HG03139 (cell line): ENCODE measurements at regions not wholly inside any gene's neighbourhood (a gene's known extent, or its start where the extent isn't known, plus 50 kb on each side); places are given as distances from the start of the nearest gene placed in this dataset.
"Not testable (repeated sequence)": the region's sequence is repeated elsewhere in the genome, so short reads cannot be mapped to it uniquely, and the experiment has no call there.

ENCODE experiments used
- ATAC-seq: cut with Tn5 transposase; IDR thresholded peaks from one replicate; pipeline ENCODE4 v1.9.1; 2021; ENCODE audit not compliant: unreplicated experiment

- ATAC-seq: no peak
These were observed 74.1 kb downstream of the SLC35B3 start for GRCh38 chr6:8361259-8361658.

DNA sequence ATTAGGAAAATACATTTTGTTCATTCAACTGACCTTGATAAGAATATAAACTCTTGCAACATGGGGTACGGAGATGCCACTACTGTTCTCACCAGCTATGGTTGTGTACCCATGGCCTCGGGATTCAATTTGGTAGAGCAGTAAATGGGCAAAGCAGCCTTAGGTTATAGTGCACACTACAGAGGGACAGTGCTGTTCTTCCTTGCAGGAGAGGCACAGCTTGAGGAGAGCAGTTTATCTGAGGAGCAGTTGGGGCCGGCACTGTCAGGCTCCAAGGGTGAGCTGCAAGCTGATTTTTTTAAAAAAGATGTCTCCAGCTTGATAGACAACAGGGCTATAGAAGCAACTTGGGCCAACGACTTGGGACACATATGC is 82.4 kb downstream of the SLC35B3 start:
- ATAC-seq: no peak

- ATAC-seq: no peak
These were observed 82.9 kb downstream of the SLC35B3 start for GRCh38 chr6:8352335-8352965.

- ATAC-seq: no peak
These were observed 91.7 kb downstream of the SLC35B3 start for GRCh38 chr6:8343600-8343999.

DNA sequence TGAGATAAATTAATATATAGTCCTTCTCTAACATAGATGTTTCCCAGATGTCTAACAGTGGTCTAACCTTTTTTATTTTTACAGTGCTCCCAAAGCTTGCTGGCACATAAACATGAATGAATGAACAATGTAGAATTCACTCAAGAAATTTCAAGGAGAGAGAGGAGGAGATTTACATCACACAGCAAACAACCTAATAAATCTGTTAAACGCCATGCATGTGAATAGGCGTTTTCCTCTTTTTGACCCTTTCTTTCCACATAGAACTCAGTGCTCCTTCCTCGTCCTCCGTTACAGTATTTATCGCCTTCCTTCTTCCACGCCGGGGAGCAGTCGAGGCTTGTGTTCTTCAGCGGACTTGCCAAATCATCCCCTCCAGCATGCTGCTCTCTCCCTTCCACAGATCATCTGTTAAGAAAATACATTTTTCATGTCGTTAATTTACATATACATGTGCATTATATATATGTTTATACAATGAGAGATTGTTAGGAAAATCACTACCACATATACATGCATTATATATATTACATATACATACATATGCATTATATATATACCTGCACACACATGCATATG is 93.0 kb downstream of the SLC35B3 start:
- ATAC-seq: no peak

- ATAC-seq: no peak
These were observed 98.2 kb downstream of the SLC35B3 start for GRCh38 chr6:8337147-8337546.

DNA sequence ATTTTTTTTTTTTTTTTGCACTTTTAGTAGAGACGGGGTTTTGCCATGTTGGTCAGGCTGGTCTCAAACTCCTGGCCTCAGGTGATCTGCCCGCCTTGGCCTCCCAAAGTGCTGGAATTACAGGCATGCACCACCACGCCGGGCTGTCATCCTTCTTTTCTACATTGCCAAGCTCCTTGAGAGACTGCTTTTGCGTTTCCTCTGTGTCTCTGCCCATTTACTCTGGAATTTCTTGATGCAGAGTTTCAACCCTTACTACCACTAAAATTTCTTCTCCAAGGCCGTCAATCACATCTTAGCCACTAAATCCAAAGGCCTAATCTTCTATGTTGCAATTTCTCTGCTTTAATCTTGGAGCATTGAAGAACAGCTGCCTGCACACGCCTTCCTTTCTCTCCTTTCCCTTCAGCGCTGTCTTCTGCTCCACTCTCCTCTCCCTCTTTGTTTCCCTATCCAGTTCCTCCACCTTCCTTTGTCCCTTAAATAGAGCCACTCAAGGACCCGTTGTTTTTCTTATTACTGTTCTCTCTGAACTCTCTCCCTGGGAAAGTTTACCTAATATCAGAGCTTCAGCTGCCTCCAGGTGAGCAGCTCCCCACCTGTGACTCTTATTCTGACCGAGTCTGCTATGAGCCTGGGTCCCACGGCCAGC is 98.8 kb downstream of the SLC35B3 start:
- no peak for ATAC-seq

GRCh38 chr6:8335896-8336295 is 99.4 kb downstream of the SLC35B3 start:
- ATAC-seq: no peak

DNA sequence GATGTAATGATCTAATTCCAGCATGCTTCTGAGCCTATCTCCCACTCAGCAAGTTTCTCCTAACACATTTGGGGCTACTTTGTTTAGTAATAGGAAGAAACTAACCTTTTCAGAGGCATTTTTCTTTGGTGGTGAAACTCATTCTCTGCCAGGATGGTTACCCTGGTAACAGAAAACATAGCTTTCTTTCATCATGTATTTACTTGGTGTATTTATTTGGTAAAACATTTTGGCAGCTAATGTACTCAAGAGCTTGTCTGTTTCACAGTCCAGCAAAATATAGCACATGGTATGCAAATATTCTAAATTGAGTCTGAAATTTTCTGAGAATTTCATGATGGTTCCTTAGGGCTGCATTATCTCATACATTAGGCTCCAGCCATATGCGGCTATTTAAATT is 100.0 kb downstream of the SLC35B3 start:
- ATAC-seq: no peak

GRCh38 chr6:8334113-8334512 is 101.2 kb downstream of the SLC35B3 start:
- no peak for ATAC-seq

DNA sequence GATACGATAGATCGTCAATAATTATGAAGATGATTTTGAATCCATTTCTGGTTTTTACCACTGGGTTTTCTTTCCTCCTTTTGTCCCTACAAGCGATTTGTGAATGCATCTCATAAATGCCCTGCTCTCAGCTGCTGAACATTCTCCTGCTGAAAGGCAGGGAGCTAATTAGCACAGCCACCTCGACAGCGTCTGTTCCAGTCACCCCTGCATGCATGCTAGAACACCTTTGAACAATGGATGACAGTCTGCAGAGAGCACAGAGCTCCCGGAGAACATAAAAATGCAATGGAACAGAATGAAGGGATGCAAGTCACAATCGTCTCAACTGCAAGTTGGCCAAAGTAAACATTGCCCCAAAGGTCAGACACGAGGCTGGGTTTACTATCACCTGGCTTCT is 105.8 kb downstream of the SLC35B3 start:
- no peak for ATAC-seq

DNA sequence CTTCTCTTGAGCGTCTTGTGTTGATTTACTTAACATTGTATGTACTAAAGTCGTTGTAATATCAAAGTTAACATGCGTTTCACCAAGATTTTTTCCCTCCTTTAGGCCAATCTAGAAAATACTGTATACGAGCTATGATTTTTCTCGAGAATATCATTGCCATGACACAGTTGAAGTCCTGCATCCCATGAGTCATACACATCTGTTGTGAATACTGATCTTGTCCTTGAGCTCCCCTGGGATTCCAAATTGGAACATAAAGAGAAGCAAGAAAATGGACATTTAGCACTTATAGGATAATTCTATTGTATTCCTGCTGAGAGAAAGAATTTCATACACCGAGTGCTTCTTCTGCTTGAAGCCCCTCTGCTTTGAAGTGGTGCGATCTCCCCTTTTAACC is 109.6 kb downstream of the SLC35B3 start:
- ATAC-seq: no peak

- no peak for ATAC-seq
These were observed 112.7 kb downstream of the SLC35B3 start for GRCh38 chr6:8322659-8323058.

GRCh38 chr6:8321671-8322404 is 113.5 kb downstream of the SLC35B3 start:
- no peak for ATAC-seq

GRCh38 chr6:8315154-8315553 is 120.2 kb downstream of the SLC35B3 start:
- ATAC-seq: no peak

DNA sequence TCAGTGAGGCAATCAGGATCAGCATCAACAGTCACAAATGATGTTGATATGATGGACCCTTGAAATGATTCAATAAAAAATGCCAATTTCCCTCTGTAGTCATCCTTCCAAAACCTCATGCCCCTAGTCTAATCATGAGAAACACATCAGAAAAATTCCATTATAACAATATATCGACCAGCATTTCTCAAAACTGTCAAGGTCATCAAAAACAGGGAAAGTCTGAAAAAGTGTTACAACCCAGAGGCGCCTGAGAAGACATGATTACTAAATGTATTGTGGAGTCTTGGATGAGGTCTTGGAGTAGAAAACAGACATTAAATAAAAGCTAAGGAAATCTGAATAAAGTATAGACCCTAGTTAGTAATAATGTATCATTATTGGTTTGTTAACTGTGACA is 133.8 kb downstream of the SLC35B3 start:
- no peak for ATAC-seq

DNA sequence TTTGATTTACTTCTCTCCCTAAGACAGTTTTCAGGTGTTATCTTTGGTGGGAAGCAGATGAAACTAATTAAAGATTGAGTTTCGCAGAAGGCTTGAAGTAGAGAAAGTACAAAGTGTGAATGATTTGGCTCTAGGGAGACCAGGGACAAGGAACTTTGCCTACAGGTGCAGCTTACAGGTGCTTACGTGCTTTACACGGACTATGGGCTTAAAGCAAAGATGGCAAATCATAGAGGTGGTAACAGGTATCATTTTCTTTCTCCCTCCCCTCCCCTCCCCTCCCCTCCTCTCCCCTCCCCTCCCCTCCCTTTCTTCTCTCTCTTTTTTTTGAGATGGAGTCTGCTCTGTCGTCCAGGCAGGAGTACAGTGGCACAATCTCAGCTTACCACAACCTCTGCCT is 136.3 kb downstream of the SLC35B3 start:
- ATAC-seq: no peak

GRCh38 chr6:8282946-8283345 is 152.4 kb downstream of the SLC35B3 start:
- not testable (repeated sequence) for ATAC-seq

GRCh38 chr6:8282380-8282779 is 153.0 kb downstream of the SLC35B3 start:
- no peak for ATAC-seq

- no peak for ATAC-seq
These were observed 156.1 kb downstream of the SLC35B3 start for GRCh38 chr6:8279041-8279805.

DNA sequence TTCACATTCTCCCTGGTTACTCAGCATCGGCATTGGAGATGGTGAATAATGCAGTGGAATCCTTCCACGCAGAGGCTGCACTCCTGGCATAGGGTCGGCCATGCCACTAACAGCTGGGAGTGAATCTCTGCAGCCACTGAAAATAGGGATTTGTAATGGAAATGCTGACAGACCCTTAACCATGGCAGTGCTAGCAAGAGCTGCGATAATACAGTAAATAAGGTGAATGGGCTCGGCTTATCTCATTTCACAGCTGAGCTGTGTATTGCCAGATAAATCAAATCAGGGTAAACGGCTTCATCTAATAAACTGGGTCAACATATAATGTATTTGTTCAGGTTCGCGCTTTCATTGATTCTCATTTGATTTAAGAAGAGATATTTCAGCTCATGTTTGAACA is 156.8 kb downstream of the SLC35B3 start:
- ATAC-seq: no peak
